ENCODE measurements at regions not wholly inside any gene's neighbourhood (a gene's known extent, or its start where the extent isn't known, plus 50 kb on each side); places are given as distances from the start of the nearest gene placed in this dataset.
A peak's percentile ranks its signal among the peaks of the same experiment; 100 is the strongest.

DNA sequence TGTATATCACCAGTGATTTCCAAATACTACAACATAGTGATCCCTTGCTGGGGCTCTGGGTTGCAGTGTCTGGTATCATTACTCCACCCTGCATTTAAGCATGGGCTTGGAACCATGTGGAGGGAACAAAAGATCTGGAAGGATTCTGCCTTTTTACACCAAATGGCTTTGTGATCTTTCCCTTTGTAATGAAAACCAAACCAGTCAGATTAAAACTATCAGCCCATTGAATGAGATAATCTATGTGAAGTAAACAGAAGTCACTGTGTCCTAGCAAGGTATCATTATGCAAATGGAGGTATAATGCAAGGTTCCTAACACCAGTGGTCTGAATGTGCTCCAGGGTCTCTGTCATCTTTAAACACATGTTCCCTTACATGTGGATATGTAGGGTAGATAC lies 474.7 kb upstream of the TNP1 start:
- Histone ChIP-seq H3K4me3 (ENCODE audit: low read depth in 1 of 2, low read length in 2 of 2) (no peak overlapping the region), H3K9me3 (ENCODE audit: control insufficient read depth in 2 of 2, insufficient read depth in 1 of 2, low read depth in 1 of 2, low read length in 1 of 2) (no peaks in the 10 kb centered on the region), H3K27me3 (ENCODE audit: control insufficient read depth in 1 of 2, insufficient read depth in 2 of 2, low read length in 2 of 2) (no peaks in the 10 kb centered on the region), H3K36me3 (ENCODE audit: control insufficient read depth in 2 of 2, insufficient read depth in 2 of 2, low read length in 1 of 2) (no peaks in the 10 kb centered on the region), H3K27ac (ENCODE audit: low read depth in 2 of 2, low read length in 1 of 2) (no peak overlapping the region), H3K4me1 (ENCODE audit: control insufficient read depth in 2 of 2, insufficient read depth in 2 of 2, low read length in 1 of 2) (peaks cover 0 to 2% of the 10 kb centered on the region in 2 donors)

DNA sequence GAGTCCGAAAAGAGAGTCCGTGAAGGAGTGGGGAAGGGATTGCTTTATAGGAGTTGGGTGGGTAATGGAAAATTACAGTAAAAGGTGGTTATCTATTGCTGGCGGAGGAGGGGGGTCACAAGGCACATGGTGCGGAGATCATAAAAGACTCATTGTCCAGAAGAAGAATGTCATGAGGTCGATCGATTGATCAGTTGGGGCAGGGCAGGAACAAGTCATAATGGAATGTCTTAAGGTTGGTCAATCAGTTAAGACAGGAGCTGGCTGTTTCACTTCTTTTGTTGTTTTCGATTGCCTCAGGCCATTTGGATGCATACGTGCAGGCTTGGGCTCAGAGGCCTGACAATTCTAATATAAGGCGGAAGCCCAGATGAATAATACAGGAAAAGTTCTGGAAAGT lies 473.0 kb upstream of the TNP1 start:
- H3K9me3 ChIP-seq (ENCODE audit: control insufficient read depth in 2 of 2, insufficient read depth in 1 of 2, low read depth in 1 of 2, low read length in 1 of 2) = no peaks in the 10 kb centered on the region
- no peak overlapping the region for H3K27ac ChIP-seq (ENCODE audit: low read depth in 2 of 2, low read length in 1 of 2)
- no peak overlapping the region for H3K4me3 ChIP-seq (ENCODE audit: low read depth in 1 of 2, low read length in 2 of 2)
- WGBS, 2 donors = 81 to 84% methylated on average over 9 of the region's 9 CpGs
- H3K27me3 ChIP-seq (ENCODE audit: control insufficient read depth in 1 of 2, insufficient read depth in 2 of 2, low read length in 2 of 2) = no peaks in the 10 kb centered on the region
- no peaks in the 10 kb centered on the region for H3K36me3 ChIP-seq (ENCODE audit: control insufficient read depth in 2 of 2, insufficient read depth in 2 of 2, low read length in 1 of 2)
- H3K4me1 ChIP-seq (ENCODE audit: control insufficient read depth in 2 of 2, insufficient read depth in 2 of 2, low read length in 1 of 2) = peaks cover 0 to 2% of the 10 kb centered on the region in 2 donors

DNA sequence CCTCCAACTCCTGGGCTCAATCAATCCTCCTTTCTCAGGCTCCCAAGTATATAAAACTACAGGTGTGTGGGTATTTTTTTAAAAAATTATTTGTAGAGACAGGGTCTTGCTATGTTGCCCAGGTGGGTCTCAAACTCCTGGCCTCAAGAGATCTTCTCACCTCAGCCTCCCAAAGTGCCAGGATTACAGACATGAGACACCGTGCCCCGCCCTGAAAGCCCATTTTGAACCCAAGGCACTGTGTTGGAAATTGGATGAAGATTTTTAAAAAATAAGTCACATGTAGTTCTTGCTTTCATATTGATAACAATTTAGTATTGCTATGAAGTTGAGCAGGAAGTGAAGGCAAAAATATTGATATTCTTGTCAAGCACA lies 472.5 kb upstream of the TNP1 start:
- Histone ChIP-seq H3K4me1 (ENCODE audit: control insufficient read depth in 2 of 2, insufficient read depth in 2 of 2, low read length in 1 of 2) (peaks cover 0 to 2% of the 10 kb centered on the region in 2 donors), H3K9me3 (ENCODE audit: control insufficient read depth in 2 of 2, insufficient read depth in 1 of 2, low read depth in 1 of 2, low read length in 1 of 2) (no peaks in the 10 kb centered on the region), H3K27me3 (ENCODE audit: control insufficient read depth in 1 of 2, insufficient read depth in 2 of 2, low read length in 2 of 2) (no peaks in the 10 kb centered on the region), H3K36me3 (ENCODE audit: control insufficient read depth in 2 of 2, insufficient read depth in 2 of 2, low read length in 1 of 2) (no peaks in the 10 kb centered on the region), H3K27ac (ENCODE audit: low read depth in 2 of 2, low read length in 1 of 2) (no peak overlapping the region), H3K4me3 (ENCODE audit: low read depth in 1 of 2, low read length in 2 of 2) (no peak overlapping the region)
- WGBS, 2 donors = 97 to 98% methylated on average over 2 of the region's 2 CpGs

DNA sequence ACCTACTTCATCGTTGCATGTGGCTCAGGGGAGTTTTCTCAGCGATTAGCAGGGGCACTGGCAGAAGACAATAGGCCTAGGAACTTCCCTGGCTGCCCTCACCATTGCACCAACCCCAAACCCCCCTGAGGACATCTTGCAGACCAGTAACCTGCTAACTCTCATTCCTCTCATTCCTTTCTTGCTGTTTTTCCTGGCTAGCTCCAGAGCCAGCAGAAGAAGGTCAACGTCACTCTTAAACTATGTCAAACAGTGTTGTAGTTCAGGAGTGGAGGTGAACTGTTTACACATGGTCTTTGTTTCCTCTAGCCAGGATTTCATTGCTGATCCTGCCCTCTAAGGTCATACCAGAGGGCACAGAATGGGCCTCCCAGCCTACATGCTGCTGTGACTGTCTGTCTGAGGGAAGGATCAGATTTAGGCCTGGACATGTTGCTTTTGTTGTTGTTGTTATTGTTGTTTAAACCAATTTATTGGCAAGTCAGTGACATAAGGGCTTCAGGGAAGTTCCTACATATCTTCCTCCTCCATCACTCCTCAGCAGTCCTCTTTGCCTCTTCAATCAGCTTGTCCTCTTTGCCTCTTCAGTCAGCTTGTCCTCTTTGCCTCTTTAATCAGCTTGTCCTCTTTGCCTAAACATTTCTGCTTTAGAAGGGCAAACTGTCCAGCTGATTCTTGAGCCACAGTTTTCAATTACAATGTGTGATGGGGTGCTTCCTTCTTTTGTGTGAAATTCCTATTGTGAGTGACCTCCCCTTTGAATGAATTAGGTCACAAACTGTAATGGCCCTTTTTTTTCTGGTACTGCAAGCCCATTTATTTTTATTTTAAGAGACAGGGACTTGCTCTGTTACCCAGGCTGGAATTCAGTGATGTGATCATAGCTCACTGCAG lies 471.9 kb upstream of the TNP1 start:
- Histone ChIP-seq H3K36me3 (ENCODE audit: control insufficient read depth in 2 of 2, insufficient read depth in 2 of 2, low read length in 1 of 2) (no peaks in the 10 kb centered on the region), H3K9me3 (ENCODE audit: control insufficient read depth in 2 of 2, insufficient read depth in 1 of 2, low read depth in 1 of 2, low read length in 1 of 2) (no peaks in the 10 kb centered on the region), H3K4me1 (ENCODE audit: control insufficient read depth in 2 of 2, insufficient read depth in 2 of 2, low read length in 1 of 2) (peaks cover 0 to 2% of the 10 kb centered on the region in 2 donors), H3K27ac (ENCODE audit: low read depth in 2 of 2, low read length in 1 of 2) (peak overlapping the region; percentile 3 to 55), H3K27me3 (ENCODE audit: control insufficient read depth in 1 of 2, insufficient read depth in 2 of 2, low read length in 2 of 2) (no peaks in the 10 kb centered on the region), H3K4me3 (ENCODE audit: low read depth in 1 of 2, low read length in 2 of 2) (no peak overlapping the region)
- 34 to 37% methylated on average over 3 of the region's 3 CpGs for WGBS, 2 donors

DNA sequence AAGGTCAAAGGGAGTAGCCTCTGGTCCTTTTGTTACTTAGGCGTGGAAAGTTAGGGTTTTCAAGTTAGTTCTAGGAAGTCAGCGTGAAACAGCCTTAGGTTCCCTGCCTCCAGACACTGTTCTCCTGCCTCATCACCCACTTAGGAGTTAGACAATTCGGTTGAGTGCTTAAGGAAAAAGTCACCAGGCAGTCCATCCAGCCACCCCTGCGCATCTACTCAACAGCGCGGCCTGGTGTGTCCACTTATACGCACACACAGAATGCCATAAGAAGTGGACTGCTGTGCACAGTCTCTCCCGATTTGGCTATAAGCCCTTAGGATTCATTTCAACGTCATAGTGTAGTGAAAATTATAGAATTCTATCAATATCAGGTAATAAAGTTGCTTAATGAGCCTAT lies 470.8 kb upstream of the TNP1 start:
- H3K27ac ChIP-seq (ENCODE audit: low read depth in 2 of 2, low read length in 1 of 2) = no peak overlapping the region
- WGBS, 2 donors = 93 to 95% methylated on average over 9 of the region's 9 CpGs
- peaks cover 0 to 2% of the 10 kb centered on the region in 2 donors for H3K4me1 ChIP-seq (ENCODE audit: control insufficient read depth in 2 of 2, insufficient read depth in 2 of 2, low read length in 1 of 2)
- no peak overlapping the region for H3K4me3 ChIP-seq (ENCODE audit: low read depth in 1 of 2, low read length in 2 of 2)
- H3K27me3 ChIP-seq (ENCODE audit: control insufficient read depth in 1 of 2, insufficient read depth in 2 of 2, low read length in 2 of 2) = no peaks in the 10 kb centered on the region
- no peaks in the 10 kb centered on the region for H3K36me3 ChIP-seq (ENCODE audit: control insufficient read depth in 2 of 2, insufficient read depth in 2 of 2, low read length in 1 of 2)
- H3K9me3 ChIP-seq (ENCODE audit: control insufficient read depth in 2 of 2, insufficient read depth in 1 of 2, low read depth in 1 of 2, low read length in 1 of 2) = no peaks in the 10 kb centered on the region

DNA sequence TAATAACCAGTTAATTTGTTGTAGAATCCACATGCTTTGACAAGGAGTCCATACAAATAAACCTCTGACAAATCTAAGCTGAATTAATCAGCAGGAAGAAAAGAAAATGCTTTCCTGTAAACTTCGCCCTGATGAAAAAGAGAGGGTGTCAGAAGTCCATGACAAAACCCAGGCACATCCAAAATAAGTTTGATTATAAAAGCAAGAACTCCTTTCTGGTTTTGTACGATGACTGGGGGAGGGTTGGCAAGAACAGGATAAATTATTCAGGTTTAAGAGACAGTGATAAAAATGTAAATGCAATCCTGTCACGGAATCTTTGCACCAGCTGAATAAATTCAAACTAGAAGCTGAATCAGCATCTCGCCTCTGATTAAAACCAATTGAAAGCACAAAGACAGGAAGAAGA lies 469.2 kb upstream of the TNP1 start:
- Histone ChIP-seq H3K27ac (ENCODE audit: low read depth in 2 of 2, low read length in 1 of 2) (no peak overlapping the region), H3K4me1 (ENCODE audit: control insufficient read depth in 2 of 2, insufficient read depth in 2 of 2, low read length in 1 of 2) (peaks cover 0 to 2% of the 10 kb centered on the region in 2 donors), H3K9me3 (ENCODE audit: control insufficient read depth in 2 of 2, insufficient read depth in 1 of 2, low read depth in 1 of 2, low read length in 1 of 2) (no peaks in the 10 kb centered on the region), H3K36me3 (ENCODE audit: control insufficient read depth in 2 of 2, insufficient read depth in 2 of 2, low read length in 1 of 2) (no peaks in the 10 kb centered on the region), H3K4me3 (ENCODE audit: low read depth in 1 of 2, low read length in 2 of 2) (no peak overlapping the region), H3K27me3 (ENCODE audit: control insufficient read depth in 1 of 2, insufficient read depth in 2 of 2, low read length in 2 of 2) (no peaks in the 10 kb centered on the region)
- 38 to 58% methylated on average over 4 of the region's 4 CpGs for WGBS, 2 donors

DNA sequence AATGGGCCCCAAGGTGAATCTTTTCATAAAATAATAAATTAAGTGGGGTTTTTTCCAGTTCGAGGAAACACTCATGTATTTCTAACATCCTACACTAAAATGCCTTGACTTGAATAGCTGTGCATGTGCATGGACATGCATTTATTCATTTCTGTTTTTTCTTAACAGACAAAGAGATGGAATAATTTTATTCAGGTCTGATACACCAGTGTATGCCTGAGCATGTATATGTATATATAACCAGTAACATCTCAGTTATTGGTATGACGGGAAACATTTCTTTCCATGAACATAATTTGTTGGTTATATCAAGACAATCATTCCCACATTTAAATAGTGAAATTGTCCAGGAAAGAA lies 468.7 kb upstream of the TNP1 start:
- Histone ChIP-seq H3K27ac (ENCODE audit: low read depth in 2 of 2, low read length in 1 of 2) (no peak overlapping the region), H3K9me3 (ENCODE audit: control insufficient read depth in 2 of 2, insufficient read depth in 1 of 2, low read depth in 1 of 2, low read length in 1 of 2) (no peaks in the 10 kb centered on the region), H3K27me3 (ENCODE audit: control insufficient read depth in 1 of 2, insufficient read depth in 2 of 2, low read length in 2 of 2) (no peaks in the 10 kb centered on the region), H3K4me1 (ENCODE audit: control insufficient read depth in 2 of 2, insufficient read depth in 2 of 2, low read length in 1 of 2) (peaks cover 0 to 2% of the 10 kb centered on the region in 2 donors), H3K36me3 (ENCODE audit: control insufficient read depth in 2 of 2, insufficient read depth in 2 of 2, low read length in 1 of 2) (no peaks in the 10 kb centered on the region), H3K4me3 (ENCODE audit: low read depth in 1 of 2, low read length in 2 of 2) (no peak overlapping the region)
- 49 to 67% methylated on average over 2 of the region's 2 CpGs for WGBS, 2 donors

DNA sequence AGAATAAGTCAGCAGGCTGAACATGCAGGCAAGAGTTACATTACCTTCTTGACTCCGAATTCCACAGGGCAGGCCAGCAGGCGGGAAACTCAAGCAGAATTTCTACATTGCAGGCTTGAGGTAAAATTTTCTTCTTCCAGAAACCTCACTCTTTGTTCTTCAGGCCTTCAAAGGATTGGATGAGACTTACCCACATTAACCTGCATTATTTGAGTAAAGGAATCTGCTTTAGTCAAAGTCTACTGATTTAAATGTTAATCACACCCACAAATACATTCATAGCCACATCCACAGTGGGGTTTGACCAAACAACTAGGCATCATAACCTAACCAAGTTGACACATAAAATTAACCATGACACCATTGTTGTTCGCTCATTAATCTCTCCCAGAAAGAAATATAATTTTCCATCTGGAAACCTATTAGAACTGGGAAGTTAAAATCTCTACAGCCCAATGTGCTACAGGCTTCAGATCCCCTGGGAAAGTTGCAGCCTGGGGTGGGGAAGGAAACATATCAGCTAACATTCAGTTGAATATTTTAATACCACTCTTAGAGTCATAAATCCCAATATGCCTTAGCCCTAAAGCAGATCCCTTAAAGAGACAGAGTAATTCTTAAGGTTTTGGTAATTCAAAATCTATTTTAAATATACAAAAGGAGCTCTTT lies 468.2 kb upstream of the TNP1 start:
- WGBS, 2 donors = 64 to 79% methylated on average over 3 of the region's 3 CpGs
- H3K27ac ChIP-seq (ENCODE audit: low read depth in 2 of 2, low read length in 1 of 2) = no peak overlapping the region
- no peaks in the 10 kb centered on the region for H3K9me3 ChIP-seq (ENCODE audit: control insufficient read depth in 2 of 2, insufficient read depth in 1 of 2, low read depth in 1 of 2, low read length in 1 of 2)
- H3K27me3 ChIP-seq (ENCODE audit: control insufficient read depth in 1 of 2, insufficient read depth in 2 of 2, low read length in 2 of 2) = no peaks in the 10 kb centered on the region
- H3K4me3 ChIP-seq (ENCODE audit: low read depth in 1 of 2, low read length in 2 of 2) = no peak overlapping the region
- H3K36me3 ChIP-seq (ENCODE audit: control insufficient read depth in 2 of 2, insufficient read depth in 2 of 2, low read length in 1 of 2) = no peaks in the 10 kb centered on the region
- peaks cover 0 to 2% of the 10 kb centered on the region in 2 donors for H3K4me1 ChIP-seq (ENCODE audit: control insufficient read depth in 2 of 2, insufficient read depth in 2 of 2, low read length in 1 of 2)

DNA sequence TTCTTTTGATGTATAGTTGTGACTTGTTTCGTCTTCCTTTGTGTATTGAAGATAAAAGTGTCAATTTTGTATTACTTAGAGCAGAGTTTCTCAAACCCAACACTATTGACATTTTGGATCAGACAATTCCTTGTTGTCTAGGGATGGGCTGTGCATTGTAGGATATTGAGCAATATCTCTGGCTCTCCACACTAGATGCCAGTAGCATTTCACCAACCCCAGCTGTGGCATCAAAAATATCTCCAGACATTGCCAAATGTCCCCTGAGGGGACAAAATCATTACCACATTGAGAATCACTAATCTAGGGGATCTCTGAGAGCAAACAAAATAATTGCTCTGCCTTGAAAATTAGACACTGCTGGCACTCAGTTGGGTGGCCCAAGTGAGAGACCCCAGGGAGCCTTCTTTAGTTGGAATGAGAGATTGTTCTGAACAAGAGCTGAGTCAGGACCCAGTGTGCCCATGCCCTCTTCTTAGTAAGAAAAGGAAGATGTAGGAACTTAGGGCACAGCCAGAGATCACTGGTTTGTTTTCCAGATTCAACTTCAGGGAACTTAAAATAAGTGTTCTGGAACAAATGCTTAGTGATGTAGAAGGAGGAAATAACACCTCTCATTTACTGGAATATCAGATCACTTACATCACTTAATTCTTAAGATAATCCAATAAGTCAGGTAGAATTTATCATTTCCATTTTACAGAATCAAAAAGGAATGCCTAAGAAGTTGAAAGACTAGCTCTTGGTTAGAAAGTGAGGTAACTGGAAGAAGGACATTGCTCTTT lies 466.6 kb upstream of the TNP1 start:
- no peaks in the 10 kb centered on the region for H3K36me3 ChIP-seq (ENCODE audit: control insufficient read depth in 2 of 2, insufficient read depth in 2 of 2, low read length in 1 of 2)
- no peak overlapping the region for H3K4me3 ChIP-seq (ENCODE audit: low read depth in 1 of 2, low read length in 2 of 2)
- peaks cover 0 to 2% of the 10 kb centered on the region in 2 donors for H3K4me1 ChIP-seq (ENCODE audit: control insufficient read depth in 2 of 2, insufficient read depth in 2 of 2, low read length in 1 of 2)
- WGBS, 2 donors = 51 to 59% methylated on average over 1 of the region's 1 CpG
- H3K9me3 ChIP-seq (ENCODE audit: control insufficient read depth in 2 of 2, insufficient read depth in 1 of 2, low read depth in 1 of 2, low read length in 1 of 2) = no peaks in the 10 kb centered on the region
- no peaks in the 10 kb centered on the region for H3K27me3 ChIP-seq (ENCODE audit: control insufficient read depth in 1 of 2, insufficient read depth in 2 of 2, low read length in 2 of 2)
- no peak overlapping the region for H3K27ac ChIP-seq (ENCODE audit: low read depth in 2 of 2, low read length in 1 of 2)
